Sigmoid colon (tissue), 6 donors: ENCODE measurements at regions not wholly inside any gene's neighbourhood (a gene's known extent, or its start where the extent isn't known, plus 50 kb on each side); places are given as distances from the start of the nearest gene placed in this dataset.
"Not testable (repeated sequence)": the region's sequence is repeated elsewhere in the genome, so short reads cannot be mapped to it uniquely, and the experiment has no call there.

Source experiments
- DNase-seq: peaks from one replicate; pipeline ENCODE4 v3.0.0-alpha.2; 2019
- H3K27ac ChIP-seq, 4 donors: fragments of 200-600 bp; sonication (generic); one replicate each; pipeline ENCODE4 v1.5.1; 2016 to 2019; ENCODE audit warnings: mild to moderate bottlenecking in 1 of 4
- H3K27me3 ChIP-seq, 3 donors: fragments of 200-600 bp; sonication (generic); one replicate each; pipeline ENCODE4 v1.5.1; 2019; ENCODE audit warnings: mild to moderate bottlenecking in 1 of 3
- H3K36me3 ChIP-seq, 4 donors: fragments of 200-600 bp; sonication (generic); one replicate each; pipeline ENCODE4 v1.5.1; 2016 to 2019
- H3K4me1 ChIP-seq, 4 donors: fragments of 200-600 bp; sonication (generic); one replicate each; pipeline ENCODE4 v1.5.1; 2017 to 2019
- H3K4me3 ChIP-seq, 4 donors: fragments of 200-600 bp; sonication (generic); one replicate each; pipeline ENCODE4 v1.5.1; 2017 to 2019; ENCODE audit warnings: mild to moderate bottlenecking in 2 of 4, moderate library complexity in 1 of 4
- H3K9me3 ChIP-seq, 4 donors: fragments of 200-600 bp in 3 of 4; sonication (generic) in 3 of 4; one replicate each; pipeline versions ENCODE4 v1.5.1 to v1.6.1; 2013 to 2019
- EP300 ChIP-seq, 4 donors: sonication (generic); formaldehyde crosslinking; IDR thresholded peaks; one replicate each; pipeline ENCODE4 v1.6.1; 2017; ENCODE audit warnings: antibody characterized with exemption in 4 of 4
- POLR2A ChIP-seq, 2 donors: fragments of 450-650 bp; IDR thresholded peaks; one replicate each; pipeline ENCODE4 v1.6.1; 2016; ENCODE audit warnings: antibody characterized with exemption in 2 of 2, mild to moderate bottlenecking in 2 of 2, moderate library complexity in 2 of 2
- POLR2AphosphoS5 ChIP-seq, 4 donors: sonication (generic); formaldehyde crosslinking; IDR thresholded peaks; one replicate each; pipeline ENCODE4 v1.6.1; 2017; ENCODE audit warnings: antibody characterized with exemption in 4 of 4
- WGBS, 2 donors: extraction: QIAGEN DNeasy Blood & Tissue Kit; methylation state at CpG; one replicate each; pipeline ENCODE4 v1.1.7; 2013; 5-methylcytosine and 5-hydroxymethylcytosine counted together
- intact Hi-C: fragments of 100-400 bp; cut with DNase I; formaldehyde crosslinking; loops from one replicate; pipeline ENCODE4 v1.15.1; 2023
- TF ChIP-seq, protein P1 (sequence below), 4 experiments: fragments of 450-650 bp in 3 of 4; fragments of 200-600 bp in 1 of 4; IDR thresholded peaks; one replicate each; pipeline ENCODE4 v1.5.1; 2016 to 2019; ENCODE audit warnings: antibody characterized with exemption in 4 of 4, mild to moderate bottlenecking in 3 of 4, moderate library complexity in 2 of 4
- donor health status: healthy with polysubstance abuse.
- donor health status: healthy.

DNA sequence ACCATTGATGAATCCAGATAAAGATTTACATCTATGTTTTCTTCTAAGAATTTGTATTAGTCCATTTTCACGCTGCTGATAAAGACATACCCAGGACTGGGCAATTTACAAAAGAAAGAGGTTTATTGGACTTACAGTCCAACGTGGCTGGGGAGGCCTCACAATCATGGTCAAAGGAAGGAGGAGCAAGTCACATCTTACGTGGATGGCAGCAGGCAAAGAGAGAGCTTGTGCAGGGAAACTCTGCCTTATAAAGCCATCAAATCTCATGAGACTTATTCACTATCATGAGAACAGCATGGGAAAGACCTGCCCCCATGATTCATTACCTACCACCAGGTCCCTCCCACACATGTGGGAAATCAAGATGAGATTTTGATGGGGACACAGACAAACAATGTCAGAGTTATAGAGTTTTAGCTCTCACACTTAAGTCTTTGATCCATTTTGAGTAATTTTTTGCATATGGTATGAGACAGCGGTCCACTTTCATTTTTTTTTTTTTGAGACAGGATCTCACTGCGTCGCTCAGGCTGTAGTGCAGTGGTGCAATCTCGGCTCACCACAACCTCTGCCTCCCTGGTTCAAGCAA, 53.5 kb upstream of the JADE2 start:
- H3K27ac ChIP-seq, H3K4me3 ChIP-seq, H3K27me3 ChIP-seq, H3K9me3 ChIP-seq, DNase-seq, intact Hi-C loops, H3K36me3 ChIP-seq: not testable (repeated sequence)
- WGBS, 2 donors = 86 to 91% methylated on average over 7 of the region's 7 CpGs
- peaks cover 0 to 11% (median 7%) of the 10 kb centered on the region in 4 donors for H3K4me1 ChIP-seq

DNA sequence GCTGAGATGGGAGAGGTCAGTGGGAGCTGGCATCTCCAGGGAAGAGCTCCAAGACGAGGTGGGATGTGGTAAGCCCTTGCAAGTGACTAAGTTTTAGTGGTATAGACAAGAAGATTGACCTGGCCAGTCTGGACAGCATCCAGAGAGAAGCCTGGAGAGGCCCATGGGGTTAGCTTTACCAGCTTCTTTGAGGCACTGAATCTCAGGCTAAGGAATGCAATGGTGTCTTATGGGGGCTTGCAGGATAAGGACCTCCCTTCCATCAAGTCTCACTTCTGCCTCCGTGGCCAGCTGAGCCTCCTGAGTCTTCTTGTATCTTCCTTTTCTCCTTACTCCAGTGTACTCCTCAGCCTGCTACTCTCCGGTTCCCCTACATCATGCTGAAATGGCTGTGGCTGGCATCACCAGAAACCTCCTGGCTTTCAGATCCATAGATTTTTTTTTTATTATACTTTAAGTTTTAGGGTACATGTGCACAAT, 56.5 kb upstream of the JADE2 start:
- Histone ChIP-seq H3K9me3 (no peaks in the 10 kb centered on the region), H3K4me3 (no peak overlapping the region), H3K36me3 (no peaks in the 10 kb centered on the region), H3K27ac (no peak overlapping the region), H3K4me1 (peaks cover 0 to 29% (median 22%) of the 10 kb centered on the region in 4 donors), H3K27me3 (no peaks in the 10 kb centered on the region)
- no peak for TF ChIP-seq EP300 (IDR thresholded peaks at IDR 0.05)
- TF ChIP-seq POLR2A (IDR thresholded peaks at IDR 0.05) = no peak
- TF ChIP-seq, protein P1, sequence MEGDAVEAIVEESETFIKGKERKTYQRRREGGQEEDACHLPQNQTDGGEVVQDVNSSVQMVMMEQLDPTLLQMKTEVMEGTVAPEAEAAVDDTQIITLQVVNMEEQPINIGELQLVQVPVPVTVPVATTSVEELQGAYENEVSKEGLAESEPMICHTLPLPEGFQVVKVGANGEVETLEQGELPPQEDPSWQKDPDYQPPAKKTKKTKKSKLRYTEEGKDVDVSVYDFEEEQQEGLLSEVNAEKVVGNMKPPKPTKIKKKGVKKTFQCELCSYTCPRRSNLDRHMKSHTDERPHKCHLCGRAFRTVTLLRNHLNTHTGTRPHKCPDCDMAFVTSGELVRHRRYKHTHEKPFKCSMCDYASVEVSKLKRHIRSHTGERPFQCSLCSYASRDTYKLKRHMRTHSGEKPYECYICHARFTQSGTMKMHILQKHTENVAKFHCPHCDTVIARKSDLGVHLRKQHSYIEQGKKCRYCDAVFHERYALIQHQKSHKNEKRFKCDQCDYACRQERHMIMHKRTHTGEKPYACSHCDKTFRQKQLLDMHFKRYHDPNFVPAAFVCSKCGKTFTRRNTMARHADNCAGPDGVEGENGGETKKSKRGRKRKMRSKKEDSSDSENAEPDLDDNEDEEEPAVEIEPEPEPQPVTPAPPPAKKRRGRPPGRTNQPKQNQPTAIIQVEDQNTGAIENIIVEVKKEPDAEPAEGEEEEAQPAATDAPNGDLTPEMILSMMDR (IDR thresholded peaks at IDR 0.05) = no peak
- WGBS, 2 donors = 84 to 89% methylated on average over 3 of the region's 3 CpGs
- intact Hi-C loops = no loop called here
- no peak for DNase-seq

DNA sequence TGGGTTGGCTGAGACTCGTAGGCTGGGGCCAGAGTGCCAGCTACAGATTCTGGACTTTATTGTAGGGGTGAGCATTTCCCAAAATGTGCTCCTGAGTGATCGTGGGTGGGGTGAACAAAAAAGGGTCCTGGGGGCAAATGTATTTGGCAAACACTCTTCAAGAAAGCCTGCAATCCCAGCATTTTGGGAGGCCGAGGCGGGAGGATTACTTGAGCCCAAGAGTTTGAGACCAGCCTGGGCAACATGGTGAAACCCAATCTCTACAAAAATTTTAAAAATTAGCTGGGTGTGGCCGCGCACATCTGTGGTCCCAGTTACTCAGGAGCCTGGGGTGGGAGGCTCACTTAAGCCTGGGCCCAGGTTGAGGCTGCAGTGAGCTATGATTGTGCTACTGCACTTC, 55.5 kb upstream of the CDKN2AIPNL start:
- Histone ChIP-seq H3K4me1 (peaks cover 0 to 29% (median 22%) of the 10 kb centered on the region in 4 donors), H3K27me3 (no peaks in the 10 kb centered on the region), H3K4me3 (peak overlapping the region in 2 of 4 donors; percentile 47 to 54), H3K27ac (peak overlapping the region; percentile 93 to 98 (median 96)), H3K9me3 (no peaks in the 10 kb centered on the region), H3K36me3 (no peaks in the 10 kb centered on the region)
- 92 to 94% methylated on average over 6 of the region's 6 CpGs for WGBS, 2 donors
- DNase-seq = no peak
- TF ChIP-seq EP300 (IDR thresholded peaks at IDR 0.05) (no peak), POLR2AphosphoS5 (IDR thresholded peaks at IDR 0.05) (no peak), POLR2A (IDR thresholded peaks at IDR 0.05) (no peak)
- TF ChIP-seq, protein P1 (IDR thresholded peaks at IDR 0.05) = no peak
- intact Hi-C loops = loop anchor here (2.0 kb wide), 1 partner anchor 96 kb away; the partner anchor contains the start of gene UBE2B

DNA sequence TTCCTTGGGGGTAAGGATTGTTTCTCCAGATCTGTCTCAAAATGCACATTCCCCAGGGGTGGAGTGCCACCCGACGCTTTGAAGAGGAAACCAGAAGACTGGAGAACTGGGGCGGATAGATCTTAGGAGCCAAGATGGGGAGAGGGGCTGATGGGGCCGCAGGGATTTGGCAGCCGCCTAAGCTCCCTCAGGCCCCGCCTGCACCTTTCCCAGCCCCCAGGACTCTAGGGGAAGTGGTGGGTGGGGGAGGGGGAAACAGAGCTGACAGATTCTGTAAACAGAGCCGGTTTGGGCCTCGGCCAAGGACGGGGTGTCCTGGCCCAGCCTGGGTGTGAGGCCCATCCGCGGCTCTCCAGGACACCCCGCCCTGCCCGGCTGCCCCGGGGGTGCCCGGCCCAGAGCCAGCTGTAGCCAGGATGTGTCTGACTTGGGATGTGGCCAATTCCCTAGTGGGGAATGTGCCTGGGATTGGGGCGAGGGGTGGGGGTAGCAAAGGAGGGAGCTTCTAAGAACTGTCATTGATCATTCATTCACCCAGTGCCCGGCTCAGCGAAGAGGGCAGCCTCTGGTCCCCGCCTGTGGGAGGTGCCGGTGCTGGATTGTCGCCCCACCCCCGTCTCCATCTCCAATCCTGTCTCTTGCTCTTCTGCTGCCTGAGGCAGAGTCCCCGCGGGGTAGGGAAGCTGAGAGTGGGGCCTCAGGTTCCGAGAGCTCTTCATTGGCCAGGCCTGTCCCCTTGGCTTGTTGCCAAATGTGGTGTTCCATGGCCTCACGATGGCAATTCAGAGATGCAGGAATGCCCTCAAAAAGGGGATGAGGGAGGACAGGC, 54.8 kb upstream of the CDKN2AIPNL start:
- intact Hi-C loops = loop anchor here (1.0 to 2.0 kb wide), 3 partner anchors 54 to 96 kb away; partner anchors contain the start of gene UBE2B
- 3 to 12% methylated on average over 26 of the region's 26 CpGs for WGBS, 2 donors
- H3K27me3 ChIP-seq = no peaks in the 10 kb centered on the region
- peak; percentile 99 for DNase-seq
- H3K9me3 ChIP-seq = no peaks in the 10 kb centered on the region
- H3K4me1 ChIP-seq = peaks cover 0 to 29% (median 22%) of the 10 kb centered on the region in 4 donors
- TF ChIP-seq POLR2A (IDR thresholded peaks at IDR 0.05) (peak; percentile 28 to 42), POLR2AphosphoS5 (IDR thresholded peaks at IDR 0.05) (peak; percentile 85 to 89 (median 89)), EP300 (IDR thresholded peaks at IDR 0.05) (peak; percentile 90 to 99 (median 96))
- TF ChIP-seq, protein P1 (IDR thresholded peaks at IDR 0.05) = no peak
- no peaks in the 10 kb centered on the region for H3K36me3 ChIP-seq
- H3K4me3 ChIP-seq = peak overlapping the region; percentile 47 to 59 (median 55)
- peak overlapping the region; percentile 93 to 98 (median 96) for H3K27ac ChIP-seq

DNA sequence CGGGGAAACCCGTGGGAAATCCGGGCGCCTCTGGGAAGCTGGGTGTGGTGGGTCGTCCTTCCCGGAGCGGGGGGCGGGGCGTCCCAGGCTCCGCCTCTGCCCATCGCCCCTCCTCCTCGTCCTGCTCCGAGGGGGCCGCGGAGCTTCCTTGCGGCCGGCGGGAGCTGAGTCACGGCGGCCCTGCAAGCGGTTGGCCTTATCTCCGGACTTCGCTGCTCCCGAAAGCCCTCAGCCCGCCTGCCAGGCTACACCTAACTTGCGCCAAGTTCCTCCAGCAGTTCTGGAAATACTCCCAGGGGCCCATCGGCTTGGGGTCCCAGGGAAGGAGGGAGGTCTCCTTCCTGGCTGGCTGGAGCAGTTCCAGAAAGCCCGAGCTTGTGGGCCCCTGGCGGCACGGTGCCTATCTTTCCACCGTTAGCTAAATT, 54.1 kb upstream of the CDKN2AIPNL start:
- 1% methylated on average over 31 of the region's 31 CpGs for WGBS, 2 donors

More for the DNA sequence above, 54.1 kb upstream of the CDKN2AIPNL start:
- Histone ChIP-seq H3K4me3 (peak overlapping the region; percentile 47 to 59 (median 55)), H3K27me3 (no peaks in the 10 kb centered on the region), H3K36me3 (no peaks in the 10 kb centered on the region), H3K4me1 (peaks cover 0 to 29% (median 22%) of the 10 kb centered on the region in 4 donors), H3K9me3 (no peaks in the 10 kb centered on the region), H3K27ac (peak overlapping the region; percentile 93 to 98 (median 96))
- TF ChIP-seq POLR2A (IDR thresholded peaks at IDR 0.05) = peak; percentile 63 to 88
- TF ChIP-seq POLR2AphosphoS5 (IDR thresholded peaks at IDR 0.05) = peak; percentile 90 to 97 (median 92)
- peak in 2 of 4 donors; percentile 4 to 51 for TF ChIP-seq EP300 (IDR thresholded peaks at IDR 0.05)
- TF ChIP-seq, protein P1 (IDR thresholded peaks at IDR 0.05) = no peak
- peak; percentile 96 for DNase-seq
- intact Hi-C loops = loop anchor here (1.0 to 2.0 kb wide), 4 partner anchors 27 to 95 kb away; partner anchors contain the start of gene UBE2B
